DMS 273 (cell line): ENCODE measurements at regions not wholly inside any gene's neighbourhood (a gene's known extent, or its start where the extent isn't known, plus 50 kb on each side); places are given as distances from the start of the nearest gene placed in this dataset.
"Not testable (repeated sequence)": the region's sequence is repeated elsewhere in the genome, so short reads cannot be mapped to it uniquely, and the experiment has no call there.

Experiments
- DNase-seq: peaks from one replicate; lab custom pipeline; 2025; ENCODE audit not compliant: unreplicated experiment; lab: John Stamatoyannopoulos, UW

- no peak for DNase-seq
Observed at GRCh38 chr11:25159341-25159740, 662.5 kb downstream of the LUZP2 start.

- no peak for DNase-seq
Observed at GRCh38 chr11:25163421-25163820, 666.6 kb downstream of the LUZP2 start.

- no peak for DNase-seq
Observed at GRCh38 chr11:25180187-25180586, 683.3 kb downstream of the LUZP2 start.

- DNase-seq: no peak
Observed at GRCh38 chr11:25183411-25183810, 686.6 kb downstream of the LUZP2 start.

- DNase-seq: no peak
Observed at GRCh38 chr11:25197515-25197914, 700.7 kb downstream of the LUZP2 start.

- no peak for DNase-seq
Observed at GRCh38 chr11:25198704-25199103, 701.9 kb downstream of the LUZP2 start.

- no peak for DNase-seq
Observed at GRCh38 chr11:25200925-25201324, 704.1 kb downstream of the LUZP2 start.

- no peak for DNase-seq
Observed at GRCh38 chr11:25206762-25207161, 709.9 kb downstream of the LUZP2 start.

GRCh38 chr11:25211635-25212254 is 714.9 kb downstream of the LUZP2 start:
- DNase-seq: no peak

GRCh38 chr11:25214535-25215176 is 717.8 kb downstream of the LUZP2 start:
- DNase-seq: no peak

GRCh38 chr11:25218036-25218435 is 721.2 kb downstream of the LUZP2 start:
- no peak for DNase-seq

GRCh38 chr11:25225078-25225477 is 728.2 kb downstream of the LUZP2 start:
- no peak for DNase-seq

GRCh38 chr11:25242928-25243327 is 746.1 kb downstream of the LUZP2 start:
- DNase-seq: no peak

GRCh38 chr11:25244126-25244525 is 747.3 kb downstream of the LUZP2 start:
- no peak for DNase-seq

GRCh38 chr11:25247336-25247735 is 750.5 kb downstream of the LUZP2 start:
- DNase-seq: no peak

- no peak for DNase-seq
Observed at GRCh38 chr11:25252854-25253253, 756.0 kb downstream of the LUZP2 start.

GRCh38 chr11:25263861-25264260 is 767.0 kb downstream of the LUZP2 start:
- DNase-seq: not testable (repeated sequence)

GRCh38 chr11:25271301-25271700 is 774.4 kb downstream of the LUZP2 start:
- no peak for DNase-seq

GRCh38 chr11:25272214-25272613 is 775.4 kb downstream of the LUZP2 start:
- no peak for DNase-seq

GRCh38 chr11:25280821-25281220 is 784.0 kb downstream of the LUZP2 start:
- not testable (repeated sequence) for DNase-seq

GRCh38 chr11:25293166-25293565 is 796.3 kb downstream of the LUZP2 start:
- no peak for DNase-seq

GRCh38 chr11:25298450-25298849 is 801.6 kb downstream of the LUZP2 start:
- DNase-seq: no peak

GRCh38 chr11:25309818-25310217 is 813.0 kb downstream of the LUZP2 start:
- no peak for DNase-seq
